HL-60 (cell line): ENCODE measurements at regions not wholly inside any gene's neighbourhood (a gene's known extent, or its start where the extent isn't known, plus 50 kb on each side); places are given as distances from the start of the nearest gene placed in this dataset.

Source experiments
- DNase-seq, 2 experiments: peaks; one replicate each; pipeline ENCODE4 v3.0.0-alpha.2; 2010 to 2020; ENCODE audit warnings: low read depth in 1 of 2, low spot score in 1 of 2
- H3K27ac ChIP-seq: fragments of 250-450 bp; sonication (Bioruptor Pico); replicated peaks from 2 replicates; pipeline ENCODE4 v1.5.1; 2020; ENCODE audit warnings: mild to moderate bottlenecking, moderate library complexity
- H3K27me3 ChIP-seq: fragments of 250-450 bp; sonication (Bioruptor Pico); 2 replicates; pipeline ENCODE4 v1.5.1; 2021; ENCODE audit warnings: mild to moderate bottlenecking, moderate library complexity; ENCODE audit not compliant: insufficient read depth, poor library complexity, severe bottlenecking
- H3K4me3 ChIP-seq: replicated peaks from 2 replicates; pipeline ENCODE4 v1.5.1; 2011; ENCODE audit warnings: mild to moderate bottlenecking, control low read depth, low read length; ENCODE audit not compliant: insufficient read depth
- CTCF ChIP-seq: IDR thresholded peaks from one replicate; pipeline ENCODE4 v1.5.1; 2011; ENCODE audit warnings: low read length, control low read depth, inconsistent platforms; ENCODE audit not compliant: insufficient read depth
- GABPA ChIP-seq: IDR thresholded peaks from 2 replicates; pipeline ENCODE4 v1.6.1; 2012; ENCODE audit warnings: low read depth
- POLR2AphosphoS5 ChIP-seq: IDR thresholded peaks from 2 replicates; pipeline ENCODE4 v1.6.1; 2012; ENCODE audit warnings: low read depth
- REST ChIP-seq: IDR thresholded peaks from 2 replicates; pipeline ENCODE4 v1.6.1; 2012; ENCODE audit warnings: low read depth; ENCODE audit not compliant: insufficient replicate concordance
- SPI1 ChIP-seq: IDR thresholded peaks from 2 replicates; pipeline ENCODE4 v1.6.1; 2012; ENCODE audit warnings: low read depth, mild to moderate bottlenecking, borderline replicate concordance

- H3K4me3 ChIP-seq, result no peak overlapping the region
- DNase-seq, result no peak
- no peak overlapping the region for H3K27ac ChIP-seq
- no peaks in the 10 kb centered on the region for H3K27me3 ChIP-seq
- no peak for TF ChIP-seq POLR2AphosphoS5
- TF ChIP-seq GABPA, result no peak
- no peak for TF ChIP-seq SPI1
- TF ChIP-seq REST, result no peak
- TF ChIP-seq CTCF, result no peak
Measured at GRCh38 chr2:16727256-16727655, 61.6 kb upstream of the CYRIA start.

DNA sequence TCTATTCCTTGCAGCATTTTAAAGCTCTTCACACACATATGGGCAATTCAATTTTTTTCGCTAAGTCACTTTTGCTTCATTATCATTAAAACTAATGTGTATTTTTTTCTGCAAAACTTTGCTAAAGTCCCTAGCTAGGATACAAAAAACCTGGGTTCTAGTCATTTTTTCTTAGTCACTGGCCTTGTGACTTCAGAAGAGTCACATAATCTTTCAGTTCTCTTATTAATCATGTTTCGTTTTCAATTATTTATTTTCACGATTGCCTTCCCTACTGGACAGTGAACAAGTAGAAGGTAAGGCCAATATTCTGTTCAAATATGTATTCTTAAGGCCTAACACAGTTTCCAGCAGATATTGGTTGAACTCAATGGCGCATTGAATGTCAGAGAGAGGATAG lies 60.9 kb upstream of the CYRIA start:
- H3K27ac ChIP-seq, result no peak overlapping the region
- no peak for TF ChIP-seq REST
- TF ChIP-seq SPI1, result no peak
- TF ChIP-seq GABPA, result no peak
- TF ChIP-seq POLR2AphosphoS5, result no peak
- TF ChIP-seq CTCF, result no peak

GRCh38 chr2:16726147-16726546 lies 60.5 kb upstream of the CYRIA start:
- Histone ChIP-seq H3K27me3 (no peaks in the 10 kb centered on the region), H3K4me3 (no peak overlapping the region), H3K27ac (no peak overlapping the region)
- TF ChIP-seq GABPA (no peak), CTCF (no peak), POLR2AphosphoS5 (no peak), REST (no peak), SPI1 (no peak)
- no peak for DNase-seq

More for the DNA sequence above, 60.9 kb upstream of the CYRIA start:
- no peak for DNase-seq
- Histone ChIP-seq H3K4me3 (no peak overlapping the region), H3K27me3 (no peaks in the 10 kb centered on the region)
